ENCODE measurements at regions not wholly inside any gene's neighbourhood (a gene's known extent, or its start where the extent isn't known, plus 50 kb on each side); places are given as distances from the start of the nearest gene placed in this dataset.

DNA sequence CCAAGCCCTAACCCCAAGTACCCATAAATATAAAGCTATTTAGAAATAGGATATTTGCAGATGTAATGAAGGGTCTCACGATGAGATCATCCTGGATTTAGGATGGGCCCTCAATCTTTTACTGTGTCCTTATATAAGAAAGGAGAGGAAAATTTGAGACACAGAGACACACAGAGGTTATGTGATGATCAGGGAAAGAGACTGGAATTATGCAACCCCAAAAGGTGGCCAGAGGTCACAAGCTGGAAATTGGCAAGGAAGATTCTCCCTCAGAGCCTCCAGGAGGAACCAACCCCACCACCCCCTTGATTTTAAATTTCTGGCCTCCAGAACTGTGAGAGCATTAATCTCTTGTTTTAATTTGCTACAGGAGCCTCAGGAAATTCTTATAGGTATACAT is 334.9 kb upstream of the PRICKLE1 start:
- no peak for TF ChIP-seq NFATC4 (CRISPR knock-in tag; IDR thresholded peaks at IDR 0.05)
- no peak for TF ChIP-seq MYBL2 (CRISPR knock-in tag; IDR thresholded peaks at IDR 0.05)
- no peak for TF ChIP-seq TEAD4 (CRISPR knock-in tag; IDR thresholded peaks at IDR 0.05)
- TF ChIP-seq FOXP1 (CRISPR knock-in tag; IDR thresholded peaks at IDR 0.05; ENCODE audit: borderline replicate concordance) = no peak
- Mint-ChIP-seq H3K27ac (no peak overlapping the region), H3K4me1 (no peaks in the 10 kb centered on the region), H3K4me3 (no peak overlapping the region), H3K27me3 (ENCODE audit: low read depth) (no peaks in the 10 kb centered on the region), H3K9me3 (no peaks in the 10 kb centered on the region), H3K36me3 (no peaks in the 10 kb centered on the region)
- no peak for DNase-seq (ENCODE audit: low spot score)
- POLR2A ChIA-PET = no interaction called here
- CTCF ChIA-PET = no interaction called here
- no peak for ATAC-seq

GRCh38 chr12:42923583-42923982 is 334.0 kb upstream of the PRICKLE1 start:
- Mint-ChIP-seq H3K36me3 (no peaks in the 10 kb centered on the region), H3K9me3 (no peaks in the 10 kb centered on the region), H3K4me3 (no peak overlapping the region), H3K27me3 (ENCODE audit: low read depth) (no peaks in the 10 kb centered on the region), H3K4me1 (no peaks in the 10 kb centered on the region), H3K27ac (no peak overlapping the region)
- no peak for DNase-seq (ENCODE audit: low spot score)
- TF ChIP-seq OVOL2 (CRISPR knock-in tag; IDR thresholded peaks at IDR 0.05; ENCODE audit: borderline replicate concordance) = no peak
- TF ChIP-seq, protein P1, sequence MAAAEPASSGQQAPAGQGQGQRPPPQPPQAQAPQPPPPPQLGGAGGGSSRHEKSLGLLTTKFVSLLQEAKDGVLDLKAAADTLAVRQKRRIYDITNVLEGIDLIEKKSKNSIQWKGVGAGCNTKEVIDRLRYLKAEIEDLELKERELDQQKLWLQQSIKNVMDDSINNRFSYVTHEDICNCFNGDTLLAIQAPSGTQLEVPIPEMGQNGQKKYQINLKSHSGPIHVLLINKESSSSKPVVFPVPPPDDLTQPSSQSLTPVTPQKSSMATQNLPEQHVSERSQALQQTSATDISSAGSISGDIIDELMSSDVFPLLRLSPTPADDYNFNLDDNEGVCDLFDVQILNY (CRISPR knock-in tag; IDR thresholded peaks at IDR 0.05) = no peak
- TF ChIP-seq FOXP4 (CRISPR knock-in tag; IDR thresholded peaks at IDR 0.05) = no peak
- TF ChIP-seq, protein P2, sequence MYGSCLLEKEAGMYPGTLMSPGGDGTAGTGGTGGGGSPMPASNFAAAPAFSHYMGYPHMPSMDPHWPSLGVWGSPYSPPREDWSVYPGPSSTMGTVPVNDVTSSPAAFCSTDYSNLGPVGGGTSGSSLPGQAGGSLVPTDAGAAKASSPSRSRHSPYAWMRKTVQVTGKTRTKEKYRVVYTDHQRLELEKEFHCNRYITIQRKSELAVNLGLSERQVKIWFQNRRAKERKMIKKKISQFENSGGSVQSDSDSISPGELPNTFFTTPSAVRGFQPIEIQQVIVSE (CRISPR knock-in tag; IDR thresholded peaks at IDR 0.05; ENCODE audit: borderline replicate concordance) = no peak
- TF ChIP-seq, protein P3, sequence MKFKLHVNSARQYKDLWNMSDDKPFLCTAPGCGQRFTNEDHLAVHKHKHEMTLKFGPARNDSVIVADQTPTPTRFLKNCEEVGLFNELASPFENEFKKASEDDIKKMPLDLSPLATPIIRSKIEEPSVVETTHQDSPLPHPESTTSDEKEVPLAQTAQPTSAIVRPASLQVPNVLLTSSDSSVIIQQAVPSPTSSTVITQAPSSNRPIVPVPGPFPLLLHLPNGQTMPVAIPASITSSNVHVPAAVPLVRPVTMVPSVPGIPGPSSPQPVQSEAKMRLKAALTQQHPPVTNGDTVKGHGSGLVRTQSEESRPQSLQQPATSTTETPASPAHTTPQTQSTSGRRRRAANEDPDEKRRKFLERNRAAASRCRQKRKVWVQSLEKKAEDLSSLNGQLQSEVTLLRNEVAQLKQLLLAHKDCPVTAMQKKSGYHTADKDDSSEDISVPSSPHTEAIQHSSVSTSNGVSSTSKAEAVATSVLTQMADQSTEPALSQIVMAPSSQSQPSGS (CRISPR knock-in tag; IDR thresholded peaks at IDR 0.05; ENCODE audit: borderline replicate concordance, low read depth) = no peak
- TF ChIP-seq GRHL2 (CRISPR knock-in tag; IDR thresholded peaks at IDR 0.05; ENCODE audit: insufficient replicate concordance, severe bottlenecking) = no peak
- TF ChIP-seq ZNF396 (CRISPR knock-in tag; IDR thresholded peaks at IDR 0.05; ENCODE audit: borderline replicate concordance) = no peak
- TF ChIP-seq, protein P4, sequence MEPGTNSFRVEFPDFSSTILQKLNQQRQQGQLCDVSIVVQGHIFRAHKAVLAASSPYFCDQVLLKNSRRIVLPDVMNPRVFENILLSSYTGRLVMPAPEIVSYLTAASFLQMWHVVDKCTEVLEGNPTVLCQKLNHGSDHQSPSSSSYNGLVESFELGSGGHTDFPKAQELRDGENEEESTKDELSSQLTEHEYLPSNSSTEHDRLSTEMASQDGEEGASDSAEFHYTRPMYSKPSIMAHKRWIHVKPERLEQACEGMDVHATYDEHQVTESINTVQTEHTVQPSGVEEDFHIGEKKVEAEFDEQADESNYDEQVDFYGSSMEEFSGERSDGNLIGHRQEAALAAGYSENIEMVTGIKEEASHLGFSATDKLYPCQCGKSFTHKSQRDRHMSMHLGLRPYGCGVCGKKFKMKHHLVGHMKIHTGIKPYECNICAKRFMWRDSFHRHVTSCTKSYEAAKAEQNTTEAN (CRISPR knock-in tag; IDR thresholded peaks at IDR 0.05) = no peak
- TF ChIP-seq ZBTB21 (CRISPR knock-in tag; IDR thresholded peaks at IDR 0.05; ENCODE audit: borderline replicate concordance) = no peak
- no peak for TF ChIP-seq FOXP1 (CRISPR knock-in tag; IDR thresholded peaks at IDR 0.05; ENCODE audit: borderline replicate concordance)
- TF ChIP-seq HMGXB4 (CRISPR knock-in tag; IDR thresholded peaks at IDR 0.05) = no peak
- no peak for TF ChIP-seq E2F1 (CRISPR knock-in tag; IDR thresholded peaks at IDR 0.05)
- TF ChIP-seq, protein P5, sequence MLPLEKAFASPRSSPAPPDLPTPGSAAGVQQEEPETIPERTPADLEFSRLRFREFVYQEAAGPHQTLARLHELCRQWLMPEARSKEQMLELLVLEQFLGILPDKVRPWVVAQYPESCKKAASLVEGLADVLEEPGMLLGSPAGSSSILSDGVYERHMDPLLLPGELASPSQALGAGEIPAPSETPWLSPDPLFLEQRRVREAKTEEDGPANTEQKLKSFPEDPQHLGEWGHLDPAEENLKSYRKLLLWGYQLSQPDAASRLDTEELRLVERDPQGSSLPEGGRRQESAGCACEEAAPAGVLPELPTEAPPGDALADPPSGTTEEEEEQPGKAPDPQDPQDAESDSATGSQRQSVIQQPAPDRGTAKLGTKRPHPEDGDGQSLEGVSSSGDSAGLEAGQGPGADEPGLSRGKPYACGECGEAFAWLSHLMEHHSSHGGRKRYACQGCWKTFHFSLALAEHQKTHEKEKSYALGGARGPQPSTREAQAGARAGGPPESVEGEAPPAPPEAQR (CRISPR knock-in tag; IDR thresholded peaks at IDR 0.05) = no peak
- no peak for TF ChIP-seq MYBL2 (CRISPR knock-in tag; IDR thresholded peaks at IDR 0.05)
- no peak for TF ChIP-seq CREB1 (CRISPR knock-in tag; IDR thresholded peaks at IDR 0.05)
- ChIA-PET CTCF (no interaction called here), POLR2A (interaction anchor here (0.6 kb wide), 1 partner anchor 669 kb away, joined by 4 read pairs; no protein-coding TSS in a partner anchor)
- no peak for ATAC-seq

Data from WTC11 (cell line).